ENCODE measurements at regions not wholly inside any gene's neighbourhood (a gene's known extent, or its start where the extent isn't known, plus 50 kb on each side); places are given as distances from the start of the nearest gene placed in this dataset.

DNA sequence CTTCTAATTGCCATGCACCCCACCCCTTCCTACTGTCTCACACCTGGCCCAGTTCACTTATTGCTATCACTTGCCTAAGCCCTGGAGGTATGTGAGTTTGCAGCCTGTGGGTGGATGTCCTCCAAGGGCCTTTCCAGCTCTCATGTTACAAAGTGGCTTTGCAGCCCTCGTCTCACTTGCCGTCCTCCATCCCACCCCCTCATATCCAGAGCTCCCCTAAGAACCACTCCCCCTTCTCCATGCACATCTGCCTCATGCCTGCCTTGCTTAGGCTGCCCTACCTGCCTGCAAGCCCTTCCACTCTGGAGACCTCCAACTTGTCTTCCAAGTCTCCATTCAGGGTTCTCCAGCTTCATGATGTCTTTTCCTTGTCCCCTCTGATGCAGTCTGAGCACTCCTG is 119.4 kb upstream of the NLRP1 start:
- intact Hi-C loops (cut with DNase I) = no loop called here
- peak in 1 of 2 donors; percentile 64 for DNase-seq (ENCODE audit: extremely low spot score in 2 of 2)
- Histone ChIP-seq H3K36me3 (no peaks in the 10 kb centered on the region), H3K4me3 (no peak overlapping the region), H3K27me3 (no peaks in the 10 kb centered on the region), H3K9me3 (no peaks in the 10 kb centered on the region), H3K27ac (no peak overlapping the region), H3K4me1 (no peaks in the 10 kb centered on the region)
- no peak for TF ChIP-seq POLR2A (IDR thresholded peaks at IDR 0.05)
- TF ChIP-seq POLR2AphosphoS5 (IDR thresholded peaks at IDR 0.05; ENCODE audit: insufficient read depth in 1 of 2, low read depth in 1 of 2) = no peak
- TF ChIP-seq, protein P1, sequence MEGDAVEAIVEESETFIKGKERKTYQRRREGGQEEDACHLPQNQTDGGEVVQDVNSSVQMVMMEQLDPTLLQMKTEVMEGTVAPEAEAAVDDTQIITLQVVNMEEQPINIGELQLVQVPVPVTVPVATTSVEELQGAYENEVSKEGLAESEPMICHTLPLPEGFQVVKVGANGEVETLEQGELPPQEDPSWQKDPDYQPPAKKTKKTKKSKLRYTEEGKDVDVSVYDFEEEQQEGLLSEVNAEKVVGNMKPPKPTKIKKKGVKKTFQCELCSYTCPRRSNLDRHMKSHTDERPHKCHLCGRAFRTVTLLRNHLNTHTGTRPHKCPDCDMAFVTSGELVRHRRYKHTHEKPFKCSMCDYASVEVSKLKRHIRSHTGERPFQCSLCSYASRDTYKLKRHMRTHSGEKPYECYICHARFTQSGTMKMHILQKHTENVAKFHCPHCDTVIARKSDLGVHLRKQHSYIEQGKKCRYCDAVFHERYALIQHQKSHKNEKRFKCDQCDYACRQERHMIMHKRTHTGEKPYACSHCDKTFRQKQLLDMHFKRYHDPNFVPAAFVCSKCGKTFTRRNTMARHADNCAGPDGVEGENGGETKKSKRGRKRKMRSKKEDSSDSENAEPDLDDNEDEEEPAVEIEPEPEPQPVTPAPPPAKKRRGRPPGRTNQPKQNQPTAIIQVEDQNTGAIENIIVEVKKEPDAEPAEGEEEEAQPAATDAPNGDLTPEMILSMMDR (IDR thresholded peaks at IDR 0.05) = no peak

- Histone ChIP-seq H3K36me3 (no peaks in the 10 kb centered on the region), H3K27me3 (no peaks in the 10 kb centered on the region), H3K9me3 (no peaks in the 10 kb centered on the region), H3K4me3 (no peak overlapping the region), H3K27ac (no peak overlapping the region), H3K4me1 (no peaks in the 10 kb centered on the region)
- peak in 1 of 2 donors; percentile 64 for DNase-seq (ENCODE audit: extremely low spot score in 2 of 2)
- no peak for TF ChIP-seq POLR2AphosphoS5 (IDR thresholded peaks at IDR 0.05; ENCODE audit: insufficient read depth in 1 of 2, low read depth in 1 of 2)
- intact Hi-C loops (cut with DNase I) = no loop called here
These were observed 121.0 kb upstream of the NLRP1 start for GRCh38 chr17:5705081-5705875.

GRCh38 chr17:5705876-5706576 is 121.7 kb upstream of the NLRP1 start:
- no peaks in the 10 kb centered on the region for H3K27me3 ChIP-seq
- H3K27ac ChIP-seq = no peak overlapping the region
- no peaks in the 10 kb centered on the region for H3K36me3 ChIP-seq
- no peak overlapping the region for H3K4me3 ChIP-seq
- H3K4me1 ChIP-seq = no peaks in the 10 kb centered on the region
- DNase-seq (ENCODE audit: extremely low spot score in 2 of 2) = peak in 1 of 2 donors; percentile 55
- TF ChIP-seq POLR2AphosphoS5 (IDR thresholded peaks at IDR 0.05; ENCODE audit: insufficient read depth in 1 of 2, low read depth in 1 of 2) = no peak
- TF ChIP-seq POLR2A (IDR thresholded peaks at IDR 0.05) = no peak
- TF ChIP-seq, protein P1 (IDR thresholded peaks at IDR 0.05) = no peak
- no peaks in the 10 kb centered on the region for H3K9me3 ChIP-seq
- intact Hi-C loops (cut with DNase I) = no loop called here

DNA sequence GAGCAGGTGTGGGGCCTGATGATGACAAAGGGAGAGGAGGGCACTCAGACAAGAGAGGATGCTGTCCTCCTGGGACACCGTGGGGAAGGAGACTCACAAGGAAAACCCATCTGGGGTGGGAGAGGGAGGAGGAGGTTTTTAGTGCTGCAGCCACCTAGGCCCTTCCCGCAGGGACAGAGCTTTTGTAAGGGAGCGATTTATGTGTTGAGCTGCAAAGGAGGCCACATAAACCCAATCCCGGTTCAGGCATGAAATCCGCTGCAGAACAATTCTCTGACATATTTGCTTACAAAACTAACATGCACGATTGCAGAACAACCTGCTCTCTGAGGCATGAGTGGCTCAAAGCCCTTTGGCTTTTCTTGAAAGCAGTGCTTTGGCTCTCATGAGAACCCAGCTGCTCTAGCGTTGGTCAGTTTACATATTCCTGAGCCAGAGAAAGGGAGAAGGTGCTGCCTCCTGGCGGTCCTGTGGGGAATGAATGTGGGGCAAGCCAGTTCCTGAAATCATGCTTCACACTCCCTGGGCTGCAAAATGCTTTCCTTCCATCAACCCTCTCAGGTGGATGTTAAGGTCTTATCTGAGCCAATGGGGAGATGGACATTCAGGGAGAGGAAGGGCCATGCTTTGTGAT is 122.4 kb upstream of the NLRP1 start:
- no peak overlapping the region for H3K27ac ChIP-seq
- no peak for TF ChIP-seq POLR2A (IDR thresholded peaks at IDR 0.05)
- TF ChIP-seq POLR2AphosphoS5 (IDR thresholded peaks at IDR 0.05; ENCODE audit: insufficient read depth in 1 of 2, low read depth in 1 of 2) = no peak
- TF ChIP-seq, protein P1 (IDR thresholded peaks at IDR 0.05) = peak in 2 of 3 experiments; percentile 36 to 42
- H3K4me3 ChIP-seq = no peak overlapping the region
- intact Hi-C loops (cut with DNase I) = no loop called here
- H3K36me3 ChIP-seq = no peaks in the 10 kb centered on the region
- DNase-seq (ENCODE audit: extremely low spot score in 2 of 2) = peak in 1 of 2 donors; percentile 49
- no peaks in the 10 kb centered on the region for H3K9me3 ChIP-seq
- H3K4me1 ChIP-seq = no peaks in the 10 kb centered on the region
- no peaks in the 10 kb centered on the region for H3K27me3 ChIP-seq

DNA sequence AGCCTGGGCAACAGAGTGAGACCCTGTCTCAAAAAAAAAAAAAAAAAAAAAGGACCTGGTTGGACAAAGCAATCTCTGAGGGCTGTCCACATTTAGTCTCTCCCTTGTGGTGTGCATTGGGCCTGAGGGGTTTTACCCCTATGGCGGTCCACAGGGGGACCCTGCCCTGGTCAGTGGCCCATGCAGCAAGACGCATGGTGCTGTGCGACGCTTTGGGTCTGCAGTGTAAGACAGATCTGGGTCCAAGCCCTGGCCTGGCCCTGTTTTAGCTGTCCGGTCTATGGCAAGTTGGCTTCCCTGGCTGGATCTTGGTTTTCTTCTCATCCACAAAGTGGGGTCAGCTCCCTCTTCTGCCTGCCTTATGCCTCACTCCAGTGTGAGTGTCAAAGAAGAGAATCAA is 123.2 kb upstream of the NLRP1 start:
- intact Hi-C loops (cut with DNase I) = no loop called here
- TF ChIP-seq, protein P1 (IDR thresholded peaks at IDR 0.05) = no peak
- no peak for TF ChIP-seq POLR2AphosphoS5 (IDR thresholded peaks at IDR 0.05; ENCODE audit: insufficient read depth in 1 of 2, low read depth in 1 of 2)
- TF ChIP-seq POLR2A (IDR thresholded peaks at IDR 0.05) = no peak
- H3K9me3 ChIP-seq = no peaks in the 10 kb centered on the region
- no peaks in the 10 kb centered on the region for H3K36me3 ChIP-seq
- H3K27me3 ChIP-seq = no peaks in the 10 kb centered on the region
- peak in 1 of 2 donors; percentile 61 for DNase-seq (ENCODE audit: extremely low spot score in 2 of 2)
- no peak overlapping the region for H3K4me3 ChIP-seq
- no peak overlapping the region for H3K27ac ChIP-seq
- H3K4me1 ChIP-seq = no peaks in the 10 kb centered on the region
